Endothelial cell of umbilical vein (primary cell): ENCODE measurements at regions not wholly inside any gene's neighbourhood (a gene's known extent, or its start where the extent isn't known, plus 50 kb on each side); places are given as distances from the start of the nearest gene placed in this dataset.

Experiments used
- BruUV-seq: library from RNA; stranded (reverse); fragments of 400-500 nt; replicated peaks from 2 replicates; lab custom pipeline; 2021; lab: Mats Ljungman, UMichigan
- CTCF ChIA-PET: fragments of 300-600, 350-600 bp; sonication (Branson Sonifier 250); formaldehyde crosslinking; loops from one replicate; lab custom pipeline; 2021; ENCODE audit warnings: antibody characterized with exemption, inconsistent platforms; lab: Charles Lee
- POLR2A ChIA-PET: fragments of 300-600, 350-600 bp; sonication (Branson Sonifier 250); formaldehyde crosslinking; loops from one replicate; lab custom pipeline; 2021; ENCODE audit warnings: antibody characterized with exemption, inconsistent platforms; lab: Charles Lee
- DNase-seq: peaks from one replicate; pipeline ENCODE4 v3.0.0-alpha.2; 2011; ENCODE audit warnings: low read depth, low spot score
- FAIRE-seq: peaks from 2 replicates; lab custom pipeline; 2011; peaks lifted over from hg19 to GRCh38; lab: Jason Lieb, UNC
- H2AFZ ChIP-seq: 2 replicates; pipeline ENCODE4 v1.6.0; 2012; ENCODE audit warnings: low read depth, low read length, control low read depth, inconsistent platforms
- H3K27ac ChIP-seq: 2 replicates; pipeline ENCODE4 v1.5.1; 2011; ENCODE audit warnings: low read depth, mild to moderate bottlenecking, control low read depth, low read length, moderate library complexity; ENCODE audit not compliant: insufficient read depth
- H3K27me3 ChIP-seq, 2 experiments: 2 replicates each; pipeline versions ENCODE4 v1.6.0 to v1.6.1; 2011; ENCODE audit warnings: low read length in 2 of 2, mixed read lengths in 1 of 2; ENCODE audit not compliant: control insufficient read depth in 2 of 2, insufficient read depth in 2 of 2
- H3K36me3 ChIP-seq, 2 experiments: 2 replicates in 1 of 2; 3 replicates in 1 of 2; pipeline ENCODE4 v1.5.1; 2011; ENCODE audit warnings: low read length in 2 of 2, mild to moderate bottlenecking in 1 of 2, moderate library complexity in 1 of 2; ENCODE audit not compliant: control insufficient read depth in 2 of 2, insufficient read depth in 2 of 2; ENCODE audit errors: extremely low read depth in 1 of 2
- H3K4me1 ChIP-seq: 3 replicates; pipeline ENCODE4 v1.5.1; 2011; ENCODE audit warnings: mild to moderate bottlenecking, low read length; ENCODE audit not compliant: control insufficient read depth, insufficient read depth; ENCODE audit errors: extremely low read depth
- H3K4me2 ChIP-seq: 2 replicates; pipeline ENCODE4 v1.6.1; 2011; ENCODE audit warnings: low read length, control low read depth, mixed read lengths; ENCODE audit not compliant: insufficient read depth
- H3K4me3 ChIP-seq, 3 experiments: fragments of 200-600 bp in 1 of 3; sonication (generic), shearing (Covaris generic) in 1 of 3; replicated peaks in 1 of 3; 2 replicates each; pipeline ENCODE4 v1.5.1; 2011 to 2016; ENCODE audit warnings: control low read depth in 3 of 3, low read length in 3 of 3, mild to moderate bottlenecking in 2 of 3, inconsistent platforms in 1 of 3, low read depth in 1 of 3, moderate library complexity in 1 of 3; ENCODE audit not compliant: insufficient read depth in 1 of 3
- H3K79me2 ChIP-seq: 2 replicates; pipeline ENCODE4 v1.6.0; 2012; ENCODE audit warnings: low read length, inconsistent platforms; ENCODE audit not compliant: control insufficient read depth, insufficient read depth
- H3K9ac ChIP-seq: replicated peaks from 2 replicates; pipeline ENCODE3; 2011; ENCODE audit warnings: low read length, control low read depth; ENCODE audit not compliant: insufficient read depth; ENCODE audit errors: extremely low read depth
- H3K9me1 ChIP-seq: replicated peaks from 3 replicates; pipeline ENCODE4 v1.6.0; 2011; ENCODE audit warnings: mild to moderate bottlenecking, low read length; ENCODE audit not compliant: control insufficient read depth, insufficient read depth; ENCODE audit errors: extremely low read depth
- H3K9me3 ChIP-seq: replicated peaks from 2 replicates; pipeline ENCODE4 v1.5.1; 2012; ENCODE audit warnings: low read length, inconsistent platforms; ENCODE audit not compliant: control insufficient read depth, insufficient read depth
- H4K20me1 ChIP-seq: replicated peaks from 2 replicates; pipeline ENCODE3; 2011; ENCODE audit warnings: mild to moderate bottlenecking, low read length; ENCODE audit not compliant: control insufficient read depth, insufficient read depth; ENCODE audit errors: extremely low read depth
- CTCF ChIP-seq, 2 donors: IDR thresholded peaks; 1 replicate in 1 of 2; 2 replicates in 1 of 2; pipeline ENCODE4 v1.5.1; 2011; ENCODE audit warnings: low read length in 2 of 2, mild to moderate bottlenecking in 2 of 2, moderate library complexity in 2 of 2, control low read depth in 1 of 2, inconsistent platforms in 1 of 2, low read depth in 1 of 2; ENCODE audit not compliant: insufficient read depth in 1 of 2; ENCODE audit errors: extremely low read depth in 1 of 2
- EZH2 ChIP-seq: IDR thresholded peaks from 2 replicates; pipeline ENCODE4 v1.6.1; 2012; ENCODE audit warnings: borderline replicate concordance, low read depth, mild to moderate bottlenecking, moderate library complexity, low read length, inconsistent platforms; ENCODE audit not compliant: severe bottlenecking
- FOS ChIP-seq: IDR thresholded peaks from 2 replicates; pipeline ENCODE4 v1.6.1; 2011; ENCODE audit warnings: mild to moderate bottlenecking, low read length, moderate library complexity, borderline replicate concordance; ENCODE audit not compliant: insufficient read depth
- GATA2 ChIP-seq: IDR thresholded peaks from 2 replicates; pipeline ENCODE4 v1.7.0; 2011; ENCODE audit warnings: low read depth, mild to moderate bottlenecking, moderate library complexity, mixed read lengths, low read length; ENCODE audit not compliant: insufficient read length, insufficient read depth
- JUN ChIP-seq: IDR thresholded peaks from 2 replicates; pipeline ENCODE4 v1.6.1; 2011; ENCODE audit warnings: borderline replicate concordance, low read depth; ENCODE audit not compliant: insufficient read length, insufficient read depth
- MYC ChIP-seq: IDR thresholded peaks from one replicate; pipeline ENCODE4 v1.6.1; 2011; ENCODE audit warnings: mild to moderate bottlenecking, low read depth, low read length
- POLR2A ChIP-seq: IDR thresholded peaks from 2 replicates; pipeline ENCODE4 v1.6.1; 2012; ENCODE audit warnings: low read depth, mild to moderate bottlenecking, control low read depth, low read length
- POLR2AphosphoS5 ChIP-seq: IDR thresholded peaks from 2 replicates; pipeline ENCODE4 v1.6.1; 2012; ENCODE audit warnings: low read depth, mild to moderate bottlenecking, control low read depth, low read length, moderate library complexity; ENCODE audit not compliant: insufficient read depth
- dilution Hi-C: fragments of 300-500 bp; cut with MboI; formaldehyde crosslinking; loops from one replicate; pipeline ENCODE4 v1.15.0; 2019; ENCODE audit warnings: low sequenced_read_pairs; ENCODE audit not compliant: extremely low pct_ligation_motif_present
- intact Hi-C: fragments of 100-400 bp; cut with micrococcal nuclease; formaldehyde crosslinking; loops from one replicate; pipeline ENCODE4 v1.10.0; 2022
- TF ChIP-seq, protein P1 (sequence below): IDR thresholded peaks from 2 replicates; pipeline ENCODE4 v1.6.1; 2011; ENCODE audit not compliant: insufficient read depth, insufficient read length

DNA sequence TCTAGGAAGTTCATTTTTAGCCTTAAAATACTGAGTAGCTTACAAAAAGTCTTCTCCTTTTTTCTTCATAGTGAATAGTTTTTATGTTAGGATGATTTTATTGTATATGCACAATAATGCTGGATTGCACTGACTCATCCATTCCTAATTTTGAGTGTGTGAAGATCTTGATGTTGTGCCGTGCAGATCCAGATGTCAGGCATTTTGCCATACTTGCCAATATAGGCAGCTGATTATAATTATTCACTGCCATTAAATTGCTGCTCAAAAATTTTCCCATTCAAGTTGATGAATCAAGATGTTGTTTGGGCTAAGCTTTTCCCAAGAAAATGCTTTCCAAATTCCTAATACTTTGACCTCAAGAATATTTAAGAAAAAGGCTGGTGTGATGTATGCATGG is 218.3 kb downstream of the AHR start:
- POLR2A ChIA-PET = no interaction called here
- no TSS peak for BruUV-seq
- peaks cover 11% of the 10 kb centered on the region for H3K4me1 ChIP-seq
- no peaks in the 10 kb centered on the region for H3K79me2 ChIP-seq
- H3K4me3 ChIP-seq = no peak overlapping the region
- H3K27ac ChIP-seq = no peak overlapping the region
- no peak overlapping the region for H3K9ac ChIP-seq
- no peaks in the 10 kb centered on the region for H3K9me3 ChIP-seq
- H2AFZ ChIP-seq = no peak overlapping the region
- H3K4me2 ChIP-seq = no peak overlapping the region
- CTCF ChIA-PET = interaction anchor here (0.6 kb wide), 1 partner anchor 13 kb away, joined by 6 read pairs; no protein-coding TSS in a partner anchor
- H3K9me1 ChIP-seq = no peaks in the 10 kb centered on the region
- TF ChIP-seq POLR2A = no peak
- no peak for TF ChIP-seq MYC
- TF ChIP-seq, protein P1, sequence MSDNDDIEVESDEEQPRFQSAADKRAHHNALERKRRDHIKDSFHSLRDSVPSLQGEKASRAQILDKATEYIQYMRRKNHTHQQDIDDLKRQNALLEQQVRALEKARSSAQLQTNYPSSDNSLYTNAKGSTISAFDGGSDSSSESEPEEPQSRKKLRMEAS = no peak
- TF ChIP-seq JUN = no peak
- no peak for TF ChIP-seq GATA2
- no peak for TF ChIP-seq POLR2AphosphoS5
- no peak for TF ChIP-seq FOS
- no peak for TF ChIP-seq CTCF (IDR thresholded peaks at IDR 0.05; ENCODE audit: extremely low read depth in 1 of 2, insufficient read depth in 1 of 2, low read depth in 1 of 2, low read length in 2 of 2)
- no peak for TF ChIP-seq EZH2
- H3K36me3 ChIP-seq = no peaks in the 10 kb centered on the region
- intact Hi-C loops = no loop called here
- dilution Hi-C loops = no loop called here
- FAIRE-seq = no peak
- H4K20me1 ChIP-seq = no peaks in the 10 kb centered on the region
- H3K27me3 ChIP-seq = no peaks in the 10 kb centered on the region
- no peak for DNase-seq
